Osteoblast (primary cell): ENCODE measurements at regions not wholly inside any gene's neighbourhood (a gene's known extent, or its start where the extent isn't known, plus 50 kb on each side); places are given as distances from the start of the nearest gene placed in this dataset.

ENCODE experiments used
- DNase-seq: peaks from one replicate; pipeline ENCODE4 v3.0.0; 2011; ENCODE audit warnings: low spot score, mixed read lengths; ENCODE audit not compliant: insufficient read length; ENCODE audit errors: missing footprints
- H2AFZ ChIP-seq: 2 replicates; pipeline ENCODE4 v1.6.0; 2011; ENCODE audit warnings: mild to moderate bottlenecking, low read length
- H3K27ac ChIP-seq: 2 replicates; pipeline ENCODE4 v1.5.1; 2011; ENCODE audit warnings: mild to moderate bottlenecking, low read depth, low read length, moderate library complexity
- H3K27me3 ChIP-seq: 2 replicates; pipeline ENCODE4 v1.6.0; 2012; ENCODE audit warnings: mild to moderate bottlenecking, control low read depth, inconsistent platforms, low read length, moderate library complexity; ENCODE audit not compliant: insufficient read depth
- H3K36me3 ChIP-seq: 2 replicates; pipeline ENCODE4 v1.5.1; 2011; ENCODE audit warnings: mild to moderate bottlenecking, low read length, control low read depth, moderate library complexity; ENCODE audit not compliant: insufficient read depth
- H3K4me1 ChIP-seq: 2 replicates; pipeline ENCODE4 v1.5.1; 2011; ENCODE audit warnings: mild to moderate bottlenecking, low read length, control low read depth, moderate library complexity; ENCODE audit not compliant: insufficient read depth
- H3K4me2 ChIP-seq: 2 replicates; pipeline ENCODE4 v1.6.0; 2011; ENCODE audit warnings: mild to moderate bottlenecking, low read length; ENCODE audit not compliant: insufficient read depth
- H3K4me3 ChIP-seq: fragments of 200-600 bp; sonication (generic); 3 replicates; pipeline ENCODE4 v1.5.1; 2012; ENCODE audit warnings: mild to moderate bottlenecking, low read length, inconsistent platforms; ENCODE audit not compliant: insufficient read depth
- H3K79me2 ChIP-seq: 2 replicates; pipeline ENCODE4 v1.6.0; 2012; ENCODE audit warnings: mild to moderate bottlenecking, low read length, control low read depth, inconsistent platforms; ENCODE audit not compliant: insufficient read depth
- H3K9me3 ChIP-seq: 2 replicates; pipeline ENCODE4 v1.5.1; 2011; ENCODE audit warnings: low read depth, low read length, control low read depth
- H4K20me1 ChIP-seq: 2 replicates; pipeline ENCODE4 v1.6.0; 2012; ENCODE audit warnings: mild to moderate bottlenecking, low read length, control low read depth; ENCODE audit not compliant: insufficient read depth
- CTCF ChIP-seq: IDR thresholded peaks from 2 replicates; pipeline ENCODE4 v1.5.1; 2011; ENCODE audit warnings: mild to moderate bottlenecking, low read depth, low read length, moderate library complexity; ENCODE audit errors: extremely low read depth

DNA sequence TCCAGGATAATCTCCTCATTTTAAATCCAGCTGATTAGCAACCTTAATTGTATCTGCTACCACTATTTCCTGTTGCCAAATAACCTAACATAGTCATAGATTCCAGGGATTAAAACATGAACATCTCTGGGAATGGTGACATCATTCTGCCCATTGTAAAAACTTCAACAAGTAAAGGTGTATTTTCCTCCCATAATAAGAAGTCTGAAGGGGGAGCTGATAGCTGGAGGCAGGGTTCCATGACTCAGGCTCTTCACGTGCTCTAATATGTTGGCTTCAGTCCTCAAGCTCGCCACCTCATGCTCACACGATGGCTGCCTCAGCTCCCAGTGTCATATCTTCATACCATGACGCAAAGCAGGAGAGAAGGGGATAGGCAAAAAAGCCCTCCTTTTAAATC lies 172.0 kb upstream of the VASH1 start:
- H3K27me3 ChIP-seq: no peaks in the 10 kb centered on the region
- no peaks in the 10 kb centered on the region for H4K20me1 ChIP-seq
- no peak for DNase-seq
- H2AFZ ChIP-seq: no peak overlapping the region
- H3K27ac ChIP-seq: no peak overlapping the region
- H3K9me3 ChIP-seq: no peaks in the 10 kb centered on the region
- H3K79me2 ChIP-seq: no peaks in the 10 kb centered on the region
- H3K4me2 ChIP-seq: no peak overlapping the region
- no peak for TF ChIP-seq CTCF
- H3K36me3 ChIP-seq: no peaks in the 10 kb centered on the region
- no peaks in the 10 kb centered on the region for H3K4me1 ChIP-seq
- no peak overlapping the region for H3K4me3 ChIP-seq

GRCh38 chr14:76591266-76591665 lies 170.0 kb upstream of the VASH1 start:
- no peak for TF ChIP-seq CTCF

GRCh38 chr14:76595266-76595665 lies 166.0 kb upstream of the VASH1 start:
- TF ChIP-seq CTCF: no peak
- no peak overlapping the region for H3K4me2 ChIP-seq
- no peak overlapping the region for H2AFZ ChIP-seq
- H3K27ac ChIP-seq: no peak overlapping the region
- H3K36me3 ChIP-seq: no peaks in the 10 kb centered on the region
- H3K4me1 ChIP-seq: no peaks in the 10 kb centered on the region
- DNase-seq: no peak
- no peak overlapping the region for H3K4me3 ChIP-seq
- no peaks in the 10 kb centered on the region for H4K20me1 ChIP-seq
- no peaks in the 10 kb centered on the region for H3K27me3 ChIP-seq
- H3K9me3 ChIP-seq: no peaks in the 10 kb centered on the region
- H3K79me2 ChIP-seq: no peaks in the 10 kb centered on the region

More at GRCh38 chr14:76591266-76591665, 170.0 kb upstream of the VASH1 start:
- Histone ChIP-seq H3K4me2 (no peak overlapping the region), H3K4me3 (no peak overlapping the region), H3K27me3 (no peaks in the 10 kb centered on the region), H3K79me2 (no peaks in the 10 kb centered on the region), H3K9me3 (no peaks in the 10 kb centered on the region), H2AFZ (no peak overlapping the region), H3K4me1 (no peaks in the 10 kb centered on the region), H4K20me1 (no peaks in the 10 kb centered on the region), H3K27ac (no peak overlapping the region), H3K36me3 (no peaks in the 10 kb centered on the region)
- no peak for DNase-seq

DNA sequence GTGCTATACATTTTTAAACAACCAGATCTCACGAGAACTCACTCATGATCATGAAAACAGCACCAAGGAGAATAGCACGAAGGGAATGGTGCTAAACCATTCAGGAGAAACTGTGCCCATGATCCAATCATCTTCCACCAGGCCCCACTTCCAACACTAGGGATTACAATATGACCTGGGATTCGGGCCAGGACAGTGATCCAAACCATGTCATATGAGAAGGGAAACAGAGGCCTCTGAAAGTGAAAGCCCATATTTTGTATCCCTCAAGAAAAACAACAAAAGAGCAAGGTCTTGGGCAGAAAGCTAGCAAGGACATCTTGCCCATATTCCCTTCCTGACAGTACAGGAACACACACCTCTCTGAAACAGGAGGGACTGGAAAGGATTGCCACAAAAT lies 163.9 kb upstream of the VASH1 start:
- Histone ChIP-seq H3K27me3 (no peaks in the 10 kb centered on the region), H3K4me2 (no peak overlapping the region), H3K4me1 (no peaks in the 10 kb centered on the region), H3K27ac (no peak overlapping the region), H3K9me3 (no peaks in the 10 kb centered on the region), H3K79me2 (no peaks in the 10 kb centered on the region), H3K36me3 (no peaks in the 10 kb centered on the region), H3K4me3 (no peak overlapping the region), H4K20me1 (no peaks in the 10 kb centered on the region), H2AFZ (no peak overlapping the region)
- TF ChIP-seq CTCF: no peak
- DNase-seq: no peak
